GM23338 (cell line): ENCODE measurements at regions not wholly inside any gene's neighbourhood (a gene's known extent, or its start where the extent isn't known, plus 50 kb on each side); places are given as distances from the start of the nearest gene placed in this dataset.

Experiments
- ATAC-seq: fragments of 200-7000 bp; cut with Tn5 transposase; 3 replicates; pipeline ENCODE4 v1.9.1; 2020
- DNase-seq: peaks from one replicate; pipeline ENCODE4 v3.0.0-alpha.2; 2015; ENCODE audit warnings: low spot score
- H2AFZ ChIP-seq: fragments of 200-600 bp; sonication (generic); 2 replicates; pipeline ENCODE4 v1.8.0; 2016; ENCODE audit warnings: antibody characterized with exemption, mild to moderate bottlenecking, moderate library complexity
- H3F3A ChIP-seq: fragments of 200-600 bp; sonication (generic); replicated peaks from 2 replicates; pipeline ENCODE4 v1.8.0; 2017; ENCODE audit warnings: antibody characterized with exemption, mixed run types, low read depth
- H3K27ac ChIP-seq: fragments of 200-600 bp; sonication (generic); 2 replicates; pipeline ENCODE4 v1.6.1; 2016; ENCODE audit warnings: low read depth
- H3K27me3 ChIP-seq: fragments of 200-600 bp; sonication (generic); 2 replicates; pipeline ENCODE4 v1.8.0; 2016; ENCODE audit warnings: mild to moderate bottlenecking, mixed run types, moderate library complexity; ENCODE audit not compliant: insufficient read depth
- H3K36me3 ChIP-seq: fragments of 200-600 bp; sonication (generic); 2 replicates; pipeline ENCODE4 v1.8.0; 2016; ENCODE audit warnings: mild to moderate bottlenecking; ENCODE audit not compliant: insufficient read depth
- H3K4me1 ChIP-seq: fragments of 200-600 bp; sonication (generic); 2 replicates; pipeline ENCODE4 v1.8.0; 2016; ENCODE audit warnings: mild to moderate bottlenecking, moderate library complexity; ENCODE audit not compliant: insufficient read depth
- H3K4me2 ChIP-seq: fragments of 200-600 bp; sonication (generic); 2 replicates; pipeline ENCODE4 v1.7.1; 2017; ENCODE audit warnings: mixed run types
- H3K4me3 ChIP-seq: fragments of 200-600 bp; sonication (generic); 2 replicates; pipeline ENCODE4 v1.6.1; 2016; ENCODE audit warnings: mixed run types
- H3K79me2 ChIP-seq: fragments of 200-600 bp; sonication (generic); replicated peaks from 2 replicates; pipeline ENCODE4 v1.8.0; 2017; ENCODE audit warnings: mild to moderate bottlenecking; ENCODE audit not compliant: insufficient read depth
- H3K9me2 ChIP-seq: fragments of 200-600 bp; sonication (generic); 2 replicates; pipeline ENCODE4 v1.8.0; 2017; ENCODE audit not compliant: insufficient read depth
- H4K20me1 ChIP-seq: fragments of 200-600 bp; sonication (generic); replicated peaks from 2 replicates; pipeline ENCODE4 v1.8.0; 2017; ENCODE audit warnings: mild to moderate bottlenecking; ENCODE audit not compliant: insufficient read depth
- H3K27ac Mint-ChIP-seq: 2 replicates; pipeline ENCODE4 v1.8.0; 2020; ENCODE audit warnings: inconsistent platforms, mild to moderate bottlenecking, moderate library complexity, mixed read lengths
- H3K27me3 Mint-ChIP-seq: 3 replicates; pipeline ENCODE4 v1.8.0; 2022; ENCODE audit warnings: low read depth, mild to moderate bottlenecking, moderate library complexity, mixed read lengths, inconsistent platforms; ENCODE audit not compliant: insufficient read depth, poor library complexity
- H3K36me3 Mint-ChIP-seq: 3 replicates; pipeline ENCODE4 v1.8.0; 2021; ENCODE audit warnings: low read depth, mild to moderate bottlenecking, inconsistent platforms, moderate library complexity, mixed read lengths
- H3K4me1 Mint-ChIP-seq: 3 replicates; pipeline ENCODE4 v1.8.0; 2020; ENCODE audit warnings: mild to moderate bottlenecking, inconsistent platforms, mixed read lengths
- H3K4me3 Mint-ChIP-seq: 3 replicates; pipeline ENCODE4 v1.8.0; 2021; ENCODE audit warnings: moderate library complexity, mild to moderate bottlenecking, inconsistent platforms, mixed read lengths
- H3K9me3 Mint-ChIP-seq: 3 replicates; pipeline ENCODE4 v1.8.0; 2020; ENCODE audit warnings: moderate library complexity, mild to moderate bottlenecking, inconsistent platforms, mixed read lengths
- CREB1 ChIP-seq: fragments of 250-450 bp; sonication (Bioruptor Pico); IDR thresholded peaks from 2 replicates; pipeline ENCODE4 v1.5.0; 2020; ENCODE audit warnings: low read depth, mild to moderate bottlenecking, moderate library complexity
- JUNB ChIP-seq: IDR thresholded peaks from one replicate; pipeline ENCODE4 v1.6.1; 2016; ENCODE audit warnings: antibody characterized with exemption; ENCODE audit not compliant: unreplicated experiment
- NANOG ChIP-seq: IDR thresholded peaks from 2 replicates; pipeline ENCODE4 v1.6.1; 2016; ENCODE audit warnings: antibody characterized with exemption, borderline replicate concordance
- TF ChIP-seq, protein P1 (sequence below): IDR thresholded peaks from one replicate; pipeline ENCODE4 v1.6.1; 2018; ENCODE audit warnings: antibody characterized with exemption; ENCODE audit not compliant: unreplicated experiment
- TF ChIP-seq, protein P2 (sequence below): IDR thresholded peaks from 2 replicates; pipeline ENCODE4 v1.6.1; 2016; ENCODE audit warnings: antibody characterized with exemption

DNA sequence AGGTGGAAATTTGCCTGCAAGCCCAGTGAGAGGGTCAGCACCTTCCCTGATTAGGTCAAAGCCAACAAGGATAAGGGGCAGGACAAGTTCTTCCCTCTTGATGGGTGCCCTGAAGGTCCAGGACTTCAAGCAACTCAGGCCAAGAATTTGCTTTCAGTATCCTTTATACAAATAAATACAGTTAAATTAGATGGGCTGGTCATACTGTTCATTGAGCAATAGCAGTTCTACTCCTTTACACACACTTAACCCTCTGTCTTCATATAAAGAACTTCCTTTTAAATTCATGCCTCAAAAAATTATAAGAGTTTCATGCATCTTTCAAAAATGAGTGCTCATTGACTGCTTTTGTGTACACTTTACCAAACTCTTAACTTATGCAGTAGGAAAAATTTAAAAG is 392.0 kb downstream of the SPRY1 start (continued):
- TF ChIP-seq, protein P1, sequence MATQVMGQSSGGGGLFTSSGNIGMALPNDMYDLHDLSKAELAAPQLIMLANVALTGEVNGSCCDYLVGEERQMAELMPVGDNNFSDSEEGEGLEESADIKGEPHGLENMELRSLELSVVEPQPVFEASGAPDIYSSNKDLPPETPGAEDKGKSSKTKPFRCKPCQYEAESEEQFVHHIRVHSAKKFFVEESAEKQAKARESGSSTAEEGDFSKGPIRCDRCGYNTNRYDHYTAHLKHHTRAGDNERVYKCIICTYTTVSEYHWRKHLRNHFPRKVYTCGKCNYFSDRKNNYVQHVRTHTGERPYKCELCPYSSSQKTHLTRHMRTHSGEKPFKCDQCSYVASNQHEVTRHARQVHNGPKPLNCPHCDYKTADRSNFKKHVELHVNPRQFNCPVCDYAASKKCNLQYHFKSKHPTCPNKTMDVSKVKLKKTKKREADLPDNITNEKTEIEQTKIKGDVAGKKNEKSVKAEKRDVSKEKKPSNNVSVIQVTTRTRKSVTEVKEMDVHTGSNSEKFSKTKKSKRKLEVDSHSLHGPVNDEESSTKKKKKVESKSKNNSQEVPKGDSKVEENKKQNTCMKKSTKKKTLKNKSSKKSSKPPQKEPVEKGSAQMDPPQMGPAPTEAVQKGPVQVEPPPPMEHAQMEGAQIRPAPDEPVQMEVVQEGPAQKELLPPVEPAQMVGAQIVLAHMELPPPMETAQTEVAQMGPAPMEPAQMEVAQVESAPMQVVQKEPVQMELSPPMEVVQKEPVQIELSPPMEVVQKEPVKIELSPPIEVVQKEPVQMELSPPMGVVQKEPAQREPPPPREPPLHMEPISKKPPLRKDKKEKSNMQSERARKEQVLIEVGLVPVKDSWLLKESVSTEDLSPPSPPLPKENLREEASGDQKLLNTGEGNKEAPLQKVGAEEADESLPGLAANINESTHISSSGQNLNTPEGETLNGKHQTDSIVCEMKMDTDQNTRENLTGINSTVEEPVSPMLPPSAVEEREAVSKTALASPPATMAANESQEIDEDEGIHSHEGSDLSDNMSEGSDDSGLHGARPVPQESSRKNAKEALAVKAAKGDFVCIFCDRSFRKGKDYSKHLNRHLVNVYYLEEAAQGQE = no peak
- TF ChIP-seq NANOG = no peak

DNA sequence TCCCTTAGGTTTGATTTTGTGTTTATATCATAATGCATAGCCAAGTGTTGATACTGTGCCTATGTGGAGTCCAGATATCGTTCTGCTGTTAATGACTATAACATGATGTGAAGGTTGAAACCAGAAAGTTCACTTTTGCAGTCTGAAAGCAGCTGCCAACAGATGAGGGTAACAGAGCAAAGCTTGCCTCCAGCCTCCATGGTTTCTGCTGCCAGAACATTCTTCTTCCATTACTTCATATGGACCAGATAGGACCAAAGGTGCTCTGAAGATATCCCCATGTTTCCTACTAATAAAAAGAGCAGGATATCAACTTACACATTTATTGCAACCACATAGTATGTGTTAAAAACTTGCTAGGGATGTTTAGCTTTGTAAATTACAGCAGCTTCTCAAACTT is 394.1 kb downstream of the SPRY1 start:
- no peak overlapping the region for H3K27ac Mint-ChIP-seq
- no peak overlapping the region for H3K4me2 ChIP-seq

DNA sequence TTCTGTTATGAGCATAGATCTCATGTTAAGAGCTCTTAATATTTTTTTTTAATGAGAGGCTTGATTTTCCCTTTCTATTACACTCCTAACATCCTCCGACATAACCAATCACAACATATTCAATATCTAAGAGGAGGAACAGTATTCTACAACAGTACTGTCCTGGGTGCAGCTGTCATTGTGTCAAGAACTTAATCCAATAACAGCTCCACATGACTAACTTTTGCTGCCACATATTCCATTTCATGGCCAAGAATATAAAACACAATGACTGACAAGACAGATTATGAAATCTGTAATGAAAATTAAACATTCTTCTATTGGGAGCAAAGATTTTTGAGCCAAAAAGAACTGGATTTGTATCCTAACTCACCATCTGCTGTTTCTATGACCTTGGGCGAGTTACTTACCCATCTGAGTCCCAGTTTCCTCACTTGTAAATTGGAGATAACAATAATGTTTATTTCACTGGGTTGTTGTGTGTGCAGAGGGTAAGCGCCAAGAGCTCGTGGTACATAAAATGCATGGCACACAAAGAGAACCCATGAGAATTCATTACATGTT is 405.6 kb downstream of the SPRY1 start:
- H2AFZ ChIP-seq = no peak overlapping the region
- H3K9me3 Mint-ChIP-seq = peaks cover 22% of the 10 kb centered on the region
- no peaks in the 10 kb centered on the region for H3K36me3 ChIP-seq
- no peaks in the 10 kb centered on the region for H4K20me1 ChIP-seq
- H3F3A ChIP-seq = no peaks in the 10 kb centered on the region
- DNase-seq (no peak), ATAC-seq (no peak)
- no peak overlapping the region for H3K27ac Mint-ChIP-seq
- peaks cover 4% of the 10 kb centered on the region; the same call in 1 of the 2 replicates for H3K9me2 ChIP-seq
- TF ChIP-seq JUNB (no peak), NANOG (no peak)
- TF ChIP-seq, protein P2, sequence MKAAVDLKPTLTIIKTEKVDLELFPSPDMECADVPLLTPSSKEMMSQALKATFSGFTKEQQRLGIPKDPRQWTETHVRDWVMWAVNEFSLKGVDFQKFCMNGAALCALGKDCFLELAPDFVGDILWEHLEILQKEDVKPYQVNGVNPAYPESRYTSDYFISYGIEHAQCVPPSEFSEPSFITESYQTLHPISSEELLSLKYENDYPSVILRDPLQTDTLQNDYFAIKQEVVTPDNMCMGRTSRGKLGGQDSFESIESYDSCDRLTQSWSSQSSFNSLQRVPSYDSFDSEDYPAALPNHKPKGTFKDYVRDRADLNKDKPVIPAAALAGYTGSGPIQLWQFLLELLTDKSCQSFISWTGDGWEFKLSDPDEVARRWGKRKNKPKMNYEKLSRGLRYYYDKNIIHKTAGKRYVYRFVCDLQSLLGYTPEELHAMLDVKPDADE = no peak
- no peaks in the 10 kb centered on the region for H3K27me3 ChIP-seq
- H3K4me2 ChIP-seq = no peak overlapping the region
- no peak overlapping the region for H3K27ac ChIP-seq
- no peak overlapping the region for H3K4me3 Mint-ChIP-seq
- peaks cover 1% of the 10 kb centered on the region for H3K27me3 Mint-ChIP-seq
- H3K79me2 ChIP-seq = no peaks in the 10 kb centered on the region
- H3K4me3 ChIP-seq = no peak overlapping the region
- no peaks in the 10 kb centered on the region for H3K4me1 ChIP-seq
- H3K4me1 Mint-ChIP-seq = peaks cover 7% of the 10 kb centered on the region; the same call in 2 of the 3 replicates
- peaks cover 16% of the 10 kb centered on the region; the same call in 2 of the 3 replicates for H3K36me3 Mint-ChIP-seq

More for the DNA sequence above, 394.1 kb downstream of the SPRY1 start:
- H3K27ac ChIP-seq = no peak overlapping the region
- no peaks in the 10 kb centered on the region for H3F3A ChIP-seq
- Mint-ChIP-seq H3K4me1 (peaks cover 18% of the 10 kb centered on the region), H3K4me3 (no peak overlapping the region), H3K36me3 (no peaks in the 10 kb centered on the region), H3K9me3 (no peaks in the 10 kb centered on the region), H3K27me3 (peaks cover 2% of the 10 kb centered on the region)
- no peaks in the 10 kb centered on the region for H3K27me3 ChIP-seq
- H3K79me2 ChIP-seq = no peaks in the 10 kb centered on the region
- H3K36me3 ChIP-seq = no peaks in the 10 kb centered on the region
- H3K9me2 ChIP-seq = peaks cover 11% of the 10 kb centered on the region
- no peak for TF ChIP-seq CREB1 (CRISPR knock-in tag)
- TF ChIP-seq JUNB = no peak
- peaks cover 21% of the 10 kb centered on the region; the same call in 1 of the 2 replicates for H3K4me1 ChIP-seq
- no peak for DNase-seq
- ATAC-seq = no peak
- H3K4me3 ChIP-seq = no peak overlapping the region
- H4K20me1 ChIP-seq = no peaks in the 10 kb centered on the region
- no peak overlapping the region for H2AFZ ChIP-seq
